MG63 (cell line): ENCODE measurements at regions not wholly inside any gene's neighbourhood (a gene's known extent, or its start where the extent isn't known, plus 50 kb on each side); places are given as distances from the start of the nearest gene placed in this dataset.

Experiments
- DNase-seq: peaks from one replicate; pipeline ENCODE4 v3.0.0-alpha.2; 2020
- H3K27me3 ChIP-seq: fragments of 250-450 bp; sonication (Bioruptor Pico); 2 replicates; pipeline ENCODE4 v1.5.1; 2020; ENCODE audit warnings: mild to moderate bottlenecking, moderate library complexity
- H3K36me3 ChIP-seq: fragments of 250-450 bp; sonication (Bioruptor Pico); 2 replicates; pipeline ENCODE4 v1.5.1; 2020; ENCODE audit warnings: mild to moderate bottlenecking, moderate library complexity
- H3K4me3 ChIP-seq: fragments of 250-450 bp; sonication (Bioruptor Pico); 2 replicates; pipeline ENCODE4 v1.5.1; 2020; ENCODE audit warnings: mild to moderate bottlenecking, moderate library complexity
- H3K9me3 ChIP-seq: fragments of 250-450 bp; sonication (Bioruptor Pico); 2 replicates; pipeline ENCODE4 v1.5.1; 2020; ENCODE audit warnings: mild to moderate bottlenecking, moderate library complexity

DNA sequence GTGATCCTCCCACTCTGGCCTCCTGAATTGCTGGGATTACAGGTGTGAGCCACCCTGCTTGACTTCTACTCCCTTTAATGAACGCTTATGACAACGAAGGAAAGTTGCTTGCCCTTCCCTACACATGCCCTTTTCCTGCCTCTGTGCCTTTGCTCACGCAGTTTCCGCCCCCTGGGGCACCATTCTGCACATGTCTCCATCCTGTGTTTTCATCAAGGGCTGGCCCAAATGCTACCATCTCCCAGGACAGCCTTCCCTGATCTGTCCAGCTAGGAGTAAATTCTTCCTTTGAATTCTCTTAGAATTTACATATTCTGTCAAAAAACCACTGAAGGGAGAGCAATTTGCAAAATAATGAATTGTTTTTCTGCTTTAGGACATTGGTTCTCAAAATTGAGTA is 50.0 kb upstream of the KMT2C start:
- Histone ChIP-seq H3K4me3 (no peak overlapping the region), H3K36me3 (no peaks in the 10 kb centered on the region), H3K9me3 (no peaks in the 10 kb centered on the region), H3K27me3 (no peaks in the 10 kb centered on the region)
- no peak for DNase-seq
